HCEC 1CT (cell line): ENCODE measurements at regions not wholly inside any gene's neighbourhood (a gene's known extent, or its start where the extent isn't known, plus 50 kb on each side); places are given as distances from the start of the nearest gene placed in this dataset.
A peak's percentile ranks its signal among the peaks of the same experiment; 100 is the strongest.

Source experiments
- DNase-seq: peaks from one replicate; pipeline ENCODE4 v3.0.0-alpha.2; 2017

DNA sequence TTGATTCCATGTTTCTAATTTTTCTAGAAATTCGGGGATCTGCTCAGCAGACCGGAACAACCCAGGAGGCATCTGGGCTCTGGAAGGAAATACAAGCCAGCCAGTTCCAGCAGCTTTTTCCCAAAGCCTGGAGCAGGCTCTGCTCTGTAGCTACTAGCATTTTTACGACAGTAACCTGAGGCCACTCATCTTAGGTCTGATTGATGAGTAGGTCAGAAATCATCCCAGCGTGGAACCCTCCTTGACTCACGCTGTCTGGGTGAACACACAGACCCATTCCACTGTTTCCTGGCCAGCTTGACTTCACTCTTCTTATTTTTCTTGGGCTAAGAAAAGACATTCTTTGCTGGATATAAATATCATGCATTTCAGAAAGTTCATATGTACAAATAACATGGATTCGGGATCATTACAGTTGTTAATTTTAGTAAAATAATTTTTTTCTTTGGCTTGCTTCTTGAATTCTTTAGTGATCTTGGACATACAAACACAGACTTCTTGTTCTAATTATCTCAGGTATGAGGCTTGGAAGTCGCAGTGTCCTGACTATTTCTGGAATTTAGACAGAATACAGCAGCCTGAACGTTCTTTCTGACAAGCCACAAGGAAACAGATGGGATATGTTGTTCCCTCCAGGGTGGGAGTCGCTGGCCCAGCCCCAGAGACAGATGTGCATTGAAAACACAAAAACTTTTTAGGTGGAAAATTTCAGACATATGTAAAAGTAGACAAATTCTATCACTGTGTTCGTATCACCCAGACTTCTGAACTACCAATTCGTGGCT is 54.6 kb upstream of the PITRM1 start:
- DNase-seq = peak; percentile 75

DNA sequence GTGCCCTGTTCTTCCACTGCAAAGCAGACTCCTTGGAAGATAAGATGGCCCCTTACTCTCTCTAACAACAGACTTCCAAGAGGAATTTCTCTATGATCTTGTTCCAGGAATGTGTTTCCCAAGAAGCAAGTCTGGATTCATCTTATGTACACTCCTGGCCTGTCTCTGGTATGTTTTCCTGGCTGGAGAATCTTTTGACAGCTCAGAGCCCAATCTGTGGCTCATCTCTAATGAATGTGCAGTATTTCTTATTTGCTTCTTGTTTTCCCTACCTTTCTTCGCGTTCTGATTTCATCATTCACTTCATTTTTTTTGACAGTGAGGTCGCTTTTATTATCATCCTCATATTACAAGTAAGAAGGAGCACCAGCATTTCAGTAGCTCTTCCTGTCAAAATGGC is 53.0 kb upstream of the PITRM1 start:
- DNase-seq = peak; percentile 54

DNA sequence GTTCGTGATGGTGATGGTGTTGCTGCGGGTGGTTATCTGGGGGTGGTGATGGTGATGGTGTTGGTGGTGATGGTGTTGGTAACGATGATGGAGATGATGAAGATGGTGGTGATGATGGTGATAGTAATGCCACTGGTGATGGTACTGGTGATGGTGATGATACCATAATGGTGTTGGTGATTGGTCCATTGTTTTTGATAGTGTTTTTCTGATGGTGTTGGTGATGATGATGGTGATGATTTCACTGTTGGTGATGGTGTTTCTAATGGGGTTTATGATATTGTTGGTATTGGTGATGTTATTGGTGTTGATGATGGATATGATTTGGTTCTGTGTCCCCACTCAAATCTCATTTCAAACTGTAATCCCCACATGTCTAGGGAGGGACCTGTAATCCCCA is 51.7 kb upstream of the PITRM1 start:
- DNase-seq = no peak

DNA sequence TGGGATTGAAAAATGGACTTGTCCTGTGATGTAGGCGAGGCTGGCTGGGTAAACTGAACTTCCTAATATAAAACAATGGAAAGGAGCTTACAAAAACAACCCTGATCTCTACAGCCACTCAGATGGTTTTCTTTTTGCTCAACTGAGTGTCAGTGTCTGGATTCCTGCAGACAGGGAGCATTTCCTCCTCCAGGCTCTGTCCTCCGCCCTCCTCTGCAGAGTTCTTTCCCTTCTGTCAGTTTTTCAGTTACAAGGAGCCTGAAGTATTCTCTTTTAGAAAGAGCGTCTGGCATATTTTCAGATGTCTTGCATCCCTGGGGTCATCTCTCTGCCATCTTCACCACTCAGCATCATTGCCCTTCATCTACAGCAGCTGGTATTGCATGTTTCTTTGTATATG is 50.0 kb upstream of the PITRM1 start:
- no peak for DNase-seq
